IMR-90 (cell line): ENCODE measurements at regions not wholly inside any gene's neighbourhood (a gene's known extent, or its start where the extent isn't known, plus 50 kb on each side); places are given as distances from the start of the nearest gene placed in this dataset.

Experiments
- ATAC-seq: fragments of 200-7000 bp; cut with Tn5 transposase; 2 replicates; pipeline ENCODE4 v1.9.1; 2020; ENCODE audit warnings: low read depth, mild to moderate bottlenecking, moderate library complexity
- BruUV-seq: library from RNA; stranded (reverse); fragments of 400-500 nt; replicated peaks from 2 replicates; lab custom pipeline; 2021; lab: Mats Ljungman, UMichigan
- CTCF ChIA-PET: fragments of 300-600 bp; formaldehyde crosslinking; extraction: SDS; loops from one replicate; lab custom pipeline; 2021; ENCODE audit warnings: antibody characterized with exemption; lab: Yijun Ruan, JAX
- POLR2A ChIA-PET: fragments of 300-600 bp; sonication (Branson Sonifier 250); formaldehyde crosslinking; loops from one replicate; lab custom pipeline; 2022; ENCODE audit warnings: antibody characterized with exemption; ENCODE audit not compliant: unreplicated experiment; lab: Charles Lee
- DNase-seq: peaks from one replicate; pipeline ENCODE4 v3.0.0; 2013
- H2AFZ ChIP-seq: replicated peaks from 2 replicates; pipeline ENCODE3; 2013; ENCODE audit warnings: low read length, mild to moderate bottlenecking; ENCODE audit not compliant: poor library complexity
- H2AK5ac ChIP-seq: 2 replicates; pipeline ENCODE4 v1.6.1; 2013; ENCODE audit warnings: low read depth, low read length, inconsistent platforms
- H2AK9ac ChIP-seq: replicated peaks from 2 replicates; pipeline ENCODE3; 2013; ENCODE audit warnings: mild to moderate bottlenecking, low read depth, low read length, moderate library complexity; ENCODE audit not compliant: poor library complexity
- H2BK120ac ChIP-seq: 2 replicates; pipeline ENCODE4 v1.6.1; 2013; ENCODE audit warnings: low read depth, low read length, inconsistent platforms
- H2BK15ac ChIP-seq: 3 replicates; pipeline ENCODE4 v1.6.1; 2013; ENCODE audit warnings: low read depth, low read length, inconsistent platforms
- H2BK20ac ChIP-seq: 2 replicates; pipeline ENCODE4 v1.6.1; 2013; ENCODE audit warnings: low read depth, mild to moderate bottlenecking, inconsistent platforms, low read length, moderate library complexity
- H2BK5ac ChIP-seq: 2 replicates; pipeline ENCODE4 v1.6.1; 2013; ENCODE audit warnings: mild to moderate bottlenecking, low read depth, low read length, inconsistent platforms; ENCODE audit not compliant: poor library complexity, severe bottlenecking
- H3K14ac ChIP-seq: replicated peaks from 2 replicates; pipeline ENCODE4 v1.6.1; 2013; ENCODE audit warnings: low read depth, low read length, inconsistent platforms
- H3K18ac ChIP-seq: 2 replicates; pipeline ENCODE4 v1.6.1; 2013; ENCODE audit warnings: low read depth, low read length, control low read depth
- H3K23ac ChIP-seq: 2 replicates; pipeline ENCODE4 v1.6.1; 2013; ENCODE audit warnings: low read depth, low read length, inconsistent platforms
- H3K27ac ChIP-seq: 2 replicates; pipeline ENCODE4 v1.5.1; 2013; ENCODE audit warnings: mild to moderate bottlenecking, control low read depth, low read length; ENCODE audit not compliant: insufficient read depth
- H3K27me3 ChIP-seq: 2 replicates; pipeline ENCODE4 v1.6.1; 2013; ENCODE audit warnings: low read length; ENCODE audit not compliant: control insufficient read depth, insufficient read depth
- H3K36me3 ChIP-seq: 2 replicates; pipeline ENCODE4 v1.6.1; 2013; ENCODE audit warnings: low read length, mixed read lengths; ENCODE audit not compliant: control insufficient read depth, insufficient read depth
- H3K4ac ChIP-seq: 2 replicates; pipeline ENCODE4 v1.6.1; 2013; ENCODE audit warnings: low read depth, low read length, inconsistent platforms
- H3K4me1 ChIP-seq: 2 replicates; pipeline ENCODE4 v1.6.1; 2013; ENCODE audit warnings: low read length, mixed read lengths; ENCODE audit not compliant: control insufficient read depth, insufficient read depth
- H3K4me2 ChIP-seq: 2 replicates; pipeline ENCODE4 v1.6.1; 2013; ENCODE audit warnings: low read depth, mild to moderate bottlenecking, control low read depth, low read length, moderate library complexity
- H3K4me3 ChIP-seq: 2 replicates; pipeline ENCODE4 v1.5.1; 2013; ENCODE audit warnings: low read depth, mild to moderate bottlenecking, control low read depth, low read length, moderate library complexity; ENCODE audit not compliant: insufficient read depth
- H3K56ac ChIP-seq: 2 replicates; pipeline ENCODE4 v1.6.1; 2013; ENCODE audit warnings: low read length, inconsistent platforms; ENCODE audit not compliant: insufficient read depth; ENCODE audit errors: extremely low read depth
- H3K79me1 ChIP-seq, 2 experiments: 2 replicates each; pipeline ENCODE4 v1.6.1; 2013; ENCODE audit warnings: low read length in 2 of 2, inconsistent platforms in 1 of 2, low read depth in 1 of 2
- H3K9ac ChIP-seq: 2 replicates; pipeline ENCODE4 v1.6.1; 2013; ENCODE audit warnings: low read depth, low read length, control low read depth
- H3K9me1 ChIP-seq: 2 replicates; pipeline ENCODE4 v1.6.1; 2013; ENCODE audit warnings: low read length, inconsistent platforms; ENCODE audit not compliant: insufficient read depth
- H3K9me3 ChIP-seq: 2 replicates; pipeline ENCODE4 v1.6.1; 2013; ENCODE audit warnings: low read length; ENCODE audit not compliant: control insufficient read depth, insufficient read depth
- H4K20me1 ChIP-seq: 2 replicates; pipeline ENCODE4 v1.6.1; 2013; ENCODE audit warnings: low read length, inconsistent platforms; ENCODE audit not compliant: insufficient read depth
- H4K5ac ChIP-seq: 2 replicates; pipeline ENCODE4 v1.6.1; 2013; ENCODE audit warnings: mild to moderate bottlenecking, low read depth, low read length, control low read depth
- H4K8ac ChIP-seq, 2 experiments: 2 replicates each; pipeline ENCODE4 v1.6.1; 2013; ENCODE audit warnings: low read depth in 2 of 2, low read length in 2 of 2, control low read depth in 1 of 2, inconsistent platforms in 1 of 2
- H4K91ac ChIP-seq: 2 replicates; pipeline ENCODE4 v1.6.1; 2013; ENCODE audit warnings: low read depth, low read length, inconsistent platforms; ENCODE audit not compliant: insufficient read depth
- BHLHE40 ChIP-seq: fragments of 150-350 bp; IDR thresholded peaks from 2 replicates; pipeline ENCODE4 v1.6.1; 2016; ENCODE audit warnings: mild to moderate bottlenecking, low read depth, low read length
- CEBPB ChIP-seq: IDR thresholded peaks from 2 replicates; pipeline ENCODE4 v1.6.1; 2012; ENCODE audit warnings: low read depth, low read length, improper control_type of control experiment
- CHD1 ChIP-seq: IDR thresholded peaks from 2 replicates; pipeline ENCODE4 v1.6.1; 2012; ENCODE audit warnings: low read depth, low read length, improper control_type of control experiment
- ELK1 ChIP-seq: fragments of 150-350 bp; IDR thresholded peaks from 2 replicates; pipeline ENCODE4 v1.6.1; 2016; ENCODE audit warnings: low read depth, mild to moderate bottlenecking, low read length, moderate library complexity, borderline replicate concordance
- FOS ChIP-seq: fragments of 150-350 bp; IDR thresholded peaks from 2 replicates; pipeline ENCODE4 v1.6.1; 2016; ENCODE audit warnings: low read depth, low read length
- MAFK ChIP-seq: IDR thresholded peaks from 2 replicates; pipeline ENCODE4 v1.6.1; 2012; ENCODE audit warnings: low read depth, low read length, improper control_type of control experiment
- MAZ ChIP-seq: IDR thresholded peaks from 2 replicates; pipeline ENCODE4 v1.6.1; 2012; ENCODE audit warnings: low read depth, mild to moderate bottlenecking, low read length, improper control_type of control experiment, moderate library complexity, borderline replicate concordance
- MXI1 ChIP-seq: IDR thresholded peaks from 2 replicates; pipeline ENCODE4 v1.6.1; 2012; ENCODE audit warnings: low read depth, mild to moderate bottlenecking, low read length, moderate library complexity, borderline replicate concordance
- NFE2L2 ChIP-seq: fragments of 150-350 bp; IDR thresholded peaks from 2 replicates; pipeline ENCODE4 v1.6.1; 2016; ENCODE audit warnings: low read depth, mild to moderate bottlenecking, low read length
- POLR2A ChIP-seq: IDR thresholded peaks from 2 replicates; pipeline ENCODE4 v1.6.1; 2012; ENCODE audit warnings: mild to moderate bottlenecking, low read depth, low read length
- RAD21 ChIP-seq: IDR thresholded peaks from 2 replicates; pipeline ENCODE4 v1.6.1; 2012; ENCODE audit warnings: low read length, improper control_type of control experiment
- RCOR1 ChIP-seq: IDR thresholded peaks from 2 replicates; pipeline ENCODE4 v1.6.1; 2012; ENCODE audit warnings: mild to moderate bottlenecking, low read length, improper control_type of control experiment; ENCODE audit not compliant: insufficient replicate concordance
- RFX5 ChIP-seq: IDR thresholded peaks from 2 replicates; pipeline ENCODE4 v1.8.0; 2012; ENCODE audit warnings: low read depth, mild to moderate bottlenecking, low read length, moderate library complexity
- SMC3 ChIP-seq: fragments of 150-350 bp; IDR thresholded peaks from 2 replicates; pipeline ENCODE4 v1.6.1; 2016; ENCODE audit warnings: low read depth, mild to moderate bottlenecking, antibody characterized with exemption, low read length, moderate library complexity
- USF2 ChIP-seq: fragments of 150-350 bp; IDR thresholded peaks from 2 replicates; pipeline ENCODE4 v1.6.1; 2017; ENCODE audit warnings: mild to moderate bottlenecking, antibody characterized with exemption, low read length, low read depth
- dilution Hi-C: fragments of 300-500 bp; cut with HindIII; formaldehyde crosslinking; loops from one replicate; pipeline ENCODE4 v1.14.3; 2018; ENCODE audit warnings: low sequenced_read_pairs; ENCODE audit not compliant: unreplicated experiment
- in situ Hi-C: fragments of 300-500 bp; cut with MboI; formaldehyde crosslinking; loops from 3 replicates; pipeline ENCODE4 v1.14.3; 2019; ENCODE audit warnings: low sequenced_read_pairs, inconsistent platforms, mixed read lengths
- intact Hi-C: fragments of 100-400 bp; cut with micrococcal nuclease; formaldehyde crosslinking; loops from 2 replicates; pipeline ENCODE4 v1.10.0; 2022
- TF ChIP-seq, protein P1 (sequence below): conservative IDR thresholded peaks from 2 replicates; pipeline ENCODE4 v1.5.1; 2012; ENCODE audit warnings: mild to moderate bottlenecking, low read depth, low read length, improper control_type of control experiment

- no peak overlapping the region for H2AK5ac ChIP-seq
- no TSS peak for BruUV-seq
- in situ Hi-C loops (no loop called here), intact Hi-C loops (no loop called here), dilution Hi-C loops (no loop called here)
- H3K18ac ChIP-seq: no peak overlapping the region
- no peak overlapping the region for H3K14ac ChIP-seq
- POLR2A ChIA-PET: no interaction called here
- no peaks in the 10 kb centered on the region for H3K36me3 ChIP-seq
- H3K9me3 ChIP-seq: 0 out of 2 replicates have a peak, but pooled peaks cover 2% of the 10 kb centered on the region
- H4K5ac ChIP-seq: no peak overlapping the region
- H3K79me1 ChIP-seq: no peaks in the 10 kb centered on the region
- no peak overlapping the region for H4K8ac ChIP-seq
- H3K27ac ChIP-seq: no peak overlapping the region
- H3K27me3 ChIP-seq: no peaks in the 10 kb centered on the region
- ATAC-seq (no peak), DNase-seq (no peak)
- H4K20me1 ChIP-seq: no peaks in the 10 kb centered on the region
- CTCF ChIA-PET: no interaction called here
- TF ChIP-seq USF2 (no peak), FOS (no peak), MXI1 (no peak), CEBPB (no peak), RCOR1 (no peak), POLR2A (no peak), ELK1 (no peak), BHLHE40 (no peak), SMC3 (no peak), NFE2L2 (no peak), RFX5 (no peak), RAD21 (no peak), MAZ (no peak), MAFK (no peak), CHD1 (no peak)
- TF ChIP-seq, protein P1, sequence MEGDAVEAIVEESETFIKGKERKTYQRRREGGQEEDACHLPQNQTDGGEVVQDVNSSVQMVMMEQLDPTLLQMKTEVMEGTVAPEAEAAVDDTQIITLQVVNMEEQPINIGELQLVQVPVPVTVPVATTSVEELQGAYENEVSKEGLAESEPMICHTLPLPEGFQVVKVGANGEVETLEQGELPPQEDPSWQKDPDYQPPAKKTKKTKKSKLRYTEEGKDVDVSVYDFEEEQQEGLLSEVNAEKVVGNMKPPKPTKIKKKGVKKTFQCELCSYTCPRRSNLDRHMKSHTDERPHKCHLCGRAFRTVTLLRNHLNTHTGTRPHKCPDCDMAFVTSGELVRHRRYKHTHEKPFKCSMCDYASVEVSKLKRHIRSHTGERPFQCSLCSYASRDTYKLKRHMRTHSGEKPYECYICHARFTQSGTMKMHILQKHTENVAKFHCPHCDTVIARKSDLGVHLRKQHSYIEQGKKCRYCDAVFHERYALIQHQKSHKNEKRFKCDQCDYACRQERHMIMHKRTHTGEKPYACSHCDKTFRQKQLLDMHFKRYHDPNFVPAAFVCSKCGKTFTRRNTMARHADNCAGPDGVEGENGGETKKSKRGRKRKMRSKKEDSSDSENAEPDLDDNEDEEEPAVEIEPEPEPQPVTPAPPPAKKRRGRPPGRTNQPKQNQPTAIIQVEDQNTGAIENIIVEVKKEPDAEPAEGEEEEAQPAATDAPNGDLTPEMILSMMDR: no peak
- no peak overlapping the region for H2AK9ac ChIP-seq
- no peaks in the 10 kb centered on the region for H3K4me1 ChIP-seq
- H3K4ac ChIP-seq: no peak overlapping the region
- H3K56ac ChIP-seq: no peak overlapping the region
- H2BK20ac ChIP-seq: no peak overlapping the region
- H3K4me3 ChIP-seq: no peak overlapping the region
- no peak overlapping the region for H2AFZ ChIP-seq
- H3K9me1 ChIP-seq: no peaks in the 10 kb centered on the region
- no peak overlapping the region for H2BK120ac ChIP-seq
- H2BK5ac ChIP-seq: no peak overlapping the region
- H4K91ac ChIP-seq: no peak overlapping the region
- H2BK15ac ChIP-seq: no peak overlapping the region
- H3K4me2 ChIP-seq: no peak overlapping the region
- no peak overlapping the region for H3K9ac ChIP-seq
- H3K23ac ChIP-seq: no peak overlapping the region
These were observed 988.7 kb downstream of the FAM133A start for GRCh38 chrX:94662689-94663088.
